HG03521 (cell line): ENCODE measurements at regions not wholly inside any gene's neighbourhood (a gene's known extent, or its start where the extent isn't known, plus 50 kb on each side); places are given as distances from the start of the nearest gene placed in this dataset.

ENCODE experiments used
- ATAC-seq: cut with Tn5 transposase; IDR thresholded peaks from one replicate; pipeline ENCODE4 v1.9.1; 2021; ENCODE audit warnings: mild to moderate bottlenecking, moderate library complexity; ENCODE audit not compliant: unreplicated experiment

GRCh38 chr11:119983816-119984215 lies 154.1 kb downstream of the TRIM29 start:
- ATAC-seq: no peak

- ATAC-seq: no peak
These were observed 154.6 kb downstream of the TRIM29 start for GRCh38 chr11:119983240-119983732.

- ATAC-seq: no peak
These were observed 155.2 kb downstream of the TRIM29 start for GRCh38 chr11:119982517-119983239.

GRCh38 chr11:119980431-119980830 lies 157.5 kb downstream of the TRIM29 start:
- no peak for ATAC-seq

GRCh38 chr11:119979701-119980100 lies 158.2 kb downstream of the TRIM29 start:
- ATAC-seq: no peak

- ATAC-seq: no peak
These were observed 159.2 kb downstream of the TRIM29 start for GRCh38 chr11:119978696-119979095.

- ATAC-seq: no peak
These were observed 160.0 kb downstream of the TRIM29 start for GRCh38 chr11:119977881-119978280.

GRCh38 chr11:119977561-119977860 lies 160.4 kb downstream of the TRIM29 start:
- no peak for ATAC-seq

GRCh38 chr11:119976805-119977560 lies 160.9 kb downstream of the TRIM29 start:
- no peak for ATAC-seq

GRCh38 chr11:119975561-119976152 lies 162.3 kb downstream of the TRIM29 start:
- ATAC-seq: no peak

GRCh38 chr11:119974467-119974866 lies 163.4 kb downstream of the TRIM29 start:
- ATAC-seq: no peak

GRCh38 chr11:119974051-119974450 lies 163.9 kb downstream of the TRIM29 start:
- no peak for ATAC-seq

- no peak for ATAC-seq
These were observed 165.6 kb downstream of the TRIM29 start for GRCh38 chr11:119972281-119972680.

- ATAC-seq: no peak
These were observed 167.2 kb downstream of the TRIM29 start for GRCh38 chr11:119970555-119971304.

- no peak for ATAC-seq
These were observed 173.5 kb downstream of the TRIM29 start for GRCh38 chr11:119964136-119965025.

GRCh38 chr11:119957951-119958350 lies 180.0 kb downstream of the TRIM29 start:
- no peak for ATAC-seq

- no peak for ATAC-seq
These were observed 185.5 kb downstream of the TRIM29 start for GRCh38 chr11:119952441-119952840.

GRCh38 chr11:119943298-119943655 lies 194.6 kb downstream of the TRIM29 start:
- ATAC-seq: no peak

- no peak for ATAC-seq
These were observed 195.2 kb downstream of the TRIM29 start for GRCh38 chr11:119942583-119943297.
